OCI-LY7 (cell line): ENCODE measurements at regions not wholly inside any gene's neighbourhood (a gene's known extent, or its start where the extent isn't known, plus 50 kb on each side); places are given as distances from the start of the nearest gene placed in this dataset.

Experiments used
- EZH2phosphoT487 ChIP-seq: fragments of 200-600 bp; sonication (generic); IDR thresholded peaks from 2 replicates; pipeline ENCODE4 v1.6.1; 2018; ENCODE audit warnings: low read depth, borderline replicate concordance, mild to moderate bottlenecking, mixed run types, antibody characterized with exemption, low read length, moderate library complexity, mixed read lengths
- TF ChIP-seq, protein P1 (sequence below): fragments of 200-600 bp; sonication (generic); conservative IDR thresholded peaks from 2 replicates; pipeline ENCODE4 v1.5.1; 2014; ENCODE audit warnings: mild to moderate bottlenecking, antibody characterized with exemption, low read length, moderate library complexity, mixed read lengths

DNA sequence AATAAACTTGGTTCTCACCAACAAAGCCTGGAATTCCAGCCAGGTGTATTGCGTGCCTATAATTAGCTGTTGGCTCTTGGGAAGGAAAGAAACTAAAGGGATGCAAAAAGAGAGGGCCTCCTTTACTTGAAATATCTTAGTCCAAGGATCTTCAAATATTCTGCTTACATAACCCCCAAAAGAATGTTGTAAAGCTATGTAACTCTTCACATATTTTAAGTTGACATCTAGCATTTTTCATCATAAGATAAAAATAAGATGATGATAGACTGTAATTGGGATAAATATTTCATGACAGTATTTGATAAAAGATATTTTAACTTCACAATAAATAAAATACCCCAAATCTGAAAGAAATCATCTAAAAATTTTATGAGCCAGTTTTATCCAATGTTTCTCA lies 52.5 kb upstream of the SEPTIN7 start:
- TF ChIP-seq, protein P1, sequence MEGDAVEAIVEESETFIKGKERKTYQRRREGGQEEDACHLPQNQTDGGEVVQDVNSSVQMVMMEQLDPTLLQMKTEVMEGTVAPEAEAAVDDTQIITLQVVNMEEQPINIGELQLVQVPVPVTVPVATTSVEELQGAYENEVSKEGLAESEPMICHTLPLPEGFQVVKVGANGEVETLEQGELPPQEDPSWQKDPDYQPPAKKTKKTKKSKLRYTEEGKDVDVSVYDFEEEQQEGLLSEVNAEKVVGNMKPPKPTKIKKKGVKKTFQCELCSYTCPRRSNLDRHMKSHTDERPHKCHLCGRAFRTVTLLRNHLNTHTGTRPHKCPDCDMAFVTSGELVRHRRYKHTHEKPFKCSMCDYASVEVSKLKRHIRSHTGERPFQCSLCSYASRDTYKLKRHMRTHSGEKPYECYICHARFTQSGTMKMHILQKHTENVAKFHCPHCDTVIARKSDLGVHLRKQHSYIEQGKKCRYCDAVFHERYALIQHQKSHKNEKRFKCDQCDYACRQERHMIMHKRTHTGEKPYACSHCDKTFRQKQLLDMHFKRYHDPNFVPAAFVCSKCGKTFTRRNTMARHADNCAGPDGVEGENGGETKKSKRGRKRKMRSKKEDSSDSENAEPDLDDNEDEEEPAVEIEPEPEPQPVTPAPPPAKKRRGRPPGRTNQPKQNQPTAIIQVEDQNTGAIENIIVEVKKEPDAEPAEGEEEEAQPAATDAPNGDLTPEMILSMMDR: no peak
- no peak for TF ChIP-seq EZH2phosphoT487
